Stimulated activated CD8-positive, alpha-beta memory T cell treated with anti-CD3 and anti-CD28 coated beads, Interleukin-15, amount 100 ng/mL, for 1 hour (primary cell): ENCODE measurements at regions not wholly inside any gene's neighbourhood (a gene's known extent, or its start where the extent isn't known, plus 50 kb on each side); places are given as distances from the start of the nearest gene placed in this dataset.
"Not testable (repeated sequence)": the region's sequence is repeated elsewhere in the genome, so short reads cannot be mapped to it uniquely, and the experiment has no call there.

ENCODE experiments used
- DNase-seq: peaks from one replicate; pipeline ENCODE4 v3.0.0-alpha.2; 2020; ENCODE audit warnings: low read depth

- DNase-seq = not testable (repeated sequence)
Measured at GRCh38 chr4:4045823-4046222, 180.9 kb downstream of the OTOP1 start.

- not testable (repeated sequence) for DNase-seq
Measured at GRCh38 chr4:4046686-4047085, 180.0 kb downstream of the OTOP1 start.

GRCh38 chr4:4047202-4047601 lies 179.5 kb downstream of the OTOP1 start:
- not testable (repeated sequence) for DNase-seq

GRCh38 chr4:4048227-4048626 lies 178.5 kb downstream of the OTOP1 start:
- DNase-seq = not testable (repeated sequence)

GRCh38 chr4:4050781-4051180 lies 175.9 kb downstream of the OTOP1 start:
- DNase-seq = not testable (repeated sequence)

GRCh38 chr4:4052933-4053332 lies 173.8 kb downstream of the OTOP1 start:
- DNase-seq = not testable (repeated sequence)

GRCh38 chr4:4057226-4057625 lies 169.5 kb downstream of the OTOP1 start:
- DNase-seq = not testable (repeated sequence)

- not testable (repeated sequence) for DNase-seq
Measured at GRCh38 chr4:4084171-4084570, 142.6 kb downstream of the OTOP1 start.

- not testable (repeated sequence) for DNase-seq
Measured at GRCh38 chr4:4089716-4090419, 136.9 kb downstream of the OTOP1 start.

- DNase-seq = not testable (repeated sequence)
Measured at GRCh38 chr4:4090720-4091119, 136.0 kb downstream of the OTOP1 start.

GRCh38 chr4:4092159-4092558 lies 134.6 kb downstream of the OTOP1 start:
- DNase-seq = not testable (repeated sequence)

GRCh38 chr4:4099610-4100009 lies 127.1 kb downstream of the OTOP1 start:
- not testable (repeated sequence) for DNase-seq

GRCh38 chr4:4106923-4107322 lies 119.8 kb downstream of the OTOP1 start:
- DNase-seq = not testable (repeated sequence)

GRCh38 chr4:4107411-4108107 lies 119.2 kb downstream of the OTOP1 start:
- peak; percentile 40 for DNase-seq

GRCh38 chr4:4115381-4115780 lies 111.3 kb downstream of the OTOP1 start:
- not testable (repeated sequence) for DNase-seq

- DNase-seq = not testable (repeated sequence)
Measured at GRCh38 chr4:4116901-4117300, 109.8 kb downstream of the OTOP1 start.

- not testable (repeated sequence) for DNase-seq
Measured at GRCh38 chr4:4134368-4134767, 92.4 kb downstream of the OTOP1 start.

- not testable (repeated sequence) for DNase-seq
Measured at GRCh38 chr4:4136621-4137020, 90.1 kb downstream of the OTOP1 start.
